Tibial artery (tissue), 4 donors: ENCODE measurements at regions not wholly inside any gene's neighbourhood (a gene's known extent, or its start where the extent isn't known, plus 50 kb on each side); places are given as distances from the start of the nearest gene placed in this dataset.

Experiments used
- DNase-seq, 2 donors: peaks; one replicate each; pipeline ENCODE4 v3.0.0-alpha.2; 2019
- H3K27ac ChIP-seq, 2 donors: fragments of 200-600 bp; sonication (generic) in 1 of 2; 1 replicate in 1 of 2; 2 replicates in 1 of 2; pipeline ENCODE4 v1.5.1; 2018 to 2019; ENCODE audit warnings: mild to moderate bottlenecking in 1 of 2
- H3K27me3 ChIP-seq, 2 donors: fragments of 200-600 bp; sonication (generic) in 1 of 2; one replicate each; pipeline versions ENCODE4 v1.5.1 to v1.6.0; 2016 to 2019
- H3K36me3 ChIP-seq, 3 donors: fragments of 200-600 bp; sonication (generic) in 2 of 3; one replicate each; pipeline ENCODE4 v1.5.1; 2016 to 2019; ENCODE audit warnings: mild to moderate bottlenecking in 2 of 3
- H3K4me1 ChIP-seq, 4 donors: fragments of 200-600 bp; sonication (generic) in 2 of 4; 1 replicate in 3 of 4; 2 replicates in 1 of 4; pipeline ENCODE4 v1.5.1; 2016 to 2019
- H3K4me3 ChIP-seq, 2 donors: fragments of 200-600 bp; sonication (generic) in 1 of 2; 1 replicate in 1 of 2; 2 replicates in 1 of 2; pipeline ENCODE4 v1.5.1; 2018 to 2019; ENCODE audit warnings: mild to moderate bottlenecking in 2 of 2
- H3K9me3 ChIP-seq, 3 donors: fragments of 200-600 bp; sonication (generic) in 1 of 3; one replicate each; pipeline ENCODE4 v1.5.1; 2016 to 2019
- intact Hi-C: fragments of 100-400 bp; cut with DNase I; formaldehyde crosslinking; loops from one replicate; pipeline ENCODE4 v1.15.0; 2023; ENCODE audit warnings: low total_unique reads
- TF ChIP-seq, protein P1 (sequence below), 2 experiments: fragments of 200-600 bp in 1 of 2; fragments of 450-650 bp in 1 of 2; IDR thresholded peaks; one replicate each; pipeline ENCODE4 v1.5.1; 2017 to 2019; ENCODE audit warnings: antibody characterized with exemption in 2 of 2, mild to moderate bottlenecking in 1 of 2, moderate library complexity in 1 of 2

DNA sequence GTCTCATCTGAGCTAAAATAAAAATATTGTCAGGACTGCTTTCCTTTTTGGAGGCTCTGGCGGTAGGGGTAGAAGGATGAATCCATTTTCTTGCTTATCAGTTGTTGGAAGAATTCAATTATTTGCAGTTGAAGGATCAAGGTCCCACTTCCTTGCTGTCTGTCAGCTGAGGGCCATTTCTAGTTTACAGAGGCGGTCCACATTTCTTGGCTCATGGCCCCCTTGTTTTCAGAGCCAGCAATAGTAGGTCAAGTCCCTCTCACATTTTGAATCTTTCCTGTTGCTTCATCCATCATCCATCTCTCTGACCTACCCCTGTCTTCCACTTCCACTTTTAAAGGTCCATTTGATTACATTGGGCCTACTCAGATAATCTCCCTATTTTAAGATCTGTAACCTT lies 1099.3 kb upstream of the DIAPH2 start:
- no peak overlapping the region for H3K27ac ChIP-seq
- H3K27me3 ChIP-seq, result no peaks in the 10 kb centered on the region
- no peak for DNase-seq
- intact Hi-C loops, result no loop called here
- H3K4me1 ChIP-seq, result no peaks in the 10 kb centered on the region
- no peaks in the 10 kb centered on the region for H3K9me3 ChIP-seq
- TF ChIP-seq, protein P1, sequence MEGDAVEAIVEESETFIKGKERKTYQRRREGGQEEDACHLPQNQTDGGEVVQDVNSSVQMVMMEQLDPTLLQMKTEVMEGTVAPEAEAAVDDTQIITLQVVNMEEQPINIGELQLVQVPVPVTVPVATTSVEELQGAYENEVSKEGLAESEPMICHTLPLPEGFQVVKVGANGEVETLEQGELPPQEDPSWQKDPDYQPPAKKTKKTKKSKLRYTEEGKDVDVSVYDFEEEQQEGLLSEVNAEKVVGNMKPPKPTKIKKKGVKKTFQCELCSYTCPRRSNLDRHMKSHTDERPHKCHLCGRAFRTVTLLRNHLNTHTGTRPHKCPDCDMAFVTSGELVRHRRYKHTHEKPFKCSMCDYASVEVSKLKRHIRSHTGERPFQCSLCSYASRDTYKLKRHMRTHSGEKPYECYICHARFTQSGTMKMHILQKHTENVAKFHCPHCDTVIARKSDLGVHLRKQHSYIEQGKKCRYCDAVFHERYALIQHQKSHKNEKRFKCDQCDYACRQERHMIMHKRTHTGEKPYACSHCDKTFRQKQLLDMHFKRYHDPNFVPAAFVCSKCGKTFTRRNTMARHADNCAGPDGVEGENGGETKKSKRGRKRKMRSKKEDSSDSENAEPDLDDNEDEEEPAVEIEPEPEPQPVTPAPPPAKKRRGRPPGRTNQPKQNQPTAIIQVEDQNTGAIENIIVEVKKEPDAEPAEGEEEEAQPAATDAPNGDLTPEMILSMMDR (IDR thresholded peaks at IDR 0.05), result no peak
- H3K36me3 ChIP-seq, result no peaks in the 10 kb centered on the region
- H3K4me3 ChIP-seq, result no peak overlapping the region

DNA sequence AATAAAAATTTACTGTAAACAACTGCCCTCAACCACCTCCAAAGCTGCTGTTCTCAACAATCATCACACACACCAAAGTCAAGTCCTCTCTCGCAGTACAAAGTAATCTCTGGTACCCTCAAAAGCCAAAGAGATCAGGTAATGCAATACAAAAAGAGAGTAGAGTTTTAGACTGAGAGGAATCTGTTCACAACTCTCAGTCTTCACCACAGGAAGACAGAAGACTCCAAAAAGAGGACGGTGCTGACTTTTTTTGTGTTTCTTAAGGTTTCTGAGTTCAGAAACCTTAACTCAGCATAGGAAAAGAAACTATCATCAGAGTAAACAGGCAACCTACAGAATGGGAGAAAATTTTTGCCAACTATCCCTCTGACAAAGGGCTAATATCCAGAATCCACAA lies 1072.3 kb upstream of the DIAPH2 start:
- intact Hi-C loops, result no loop called here
- H3K4me3 ChIP-seq, result no peak overlapping the region
- no peaks in the 10 kb centered on the region for H3K4me1 ChIP-seq
- H3K27me3 ChIP-seq, result no peaks in the 10 kb centered on the region
- no peak for DNase-seq
- peaks cover 0 to 7% (median 0%) of the 10 kb centered on the region in 3 donors for H3K9me3 ChIP-seq
- H3K27ac ChIP-seq, result no peak overlapping the region
- H3K36me3 ChIP-seq, result no peaks in the 10 kb centered on the region
- TF ChIP-seq, protein P1 (IDR thresholded peaks at IDR 0.05), result no peak

DNA sequence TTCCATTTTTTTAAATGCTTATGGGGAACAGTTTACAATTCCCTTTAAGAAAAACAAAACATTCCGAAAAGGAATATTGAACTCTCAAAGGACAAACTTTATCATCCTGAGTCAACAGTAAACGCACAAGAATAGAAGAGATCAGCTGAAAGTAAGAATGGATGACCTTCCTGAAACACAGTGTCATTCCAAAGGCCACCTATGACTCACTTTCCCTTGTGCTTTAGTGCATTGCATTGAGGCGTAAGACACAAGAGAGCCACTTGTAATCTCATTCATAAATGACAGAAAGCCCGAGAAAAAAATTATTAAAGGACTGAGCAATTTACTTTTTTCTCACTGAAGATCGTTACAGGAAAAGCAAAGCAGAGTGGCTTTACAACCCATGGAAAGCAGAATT lies 1062.4 kb upstream of the DIAPH2 start:
- H3K4me3 ChIP-seq, result no peak overlapping the region
- DNase-seq, result no peak
- no peaks in the 10 kb centered on the region for H3K9me3 ChIP-seq
- intact Hi-C loops, result no loop called here
- TF ChIP-seq, protein P1 (IDR thresholded peaks at IDR 0.05), result no peak
- no peaks in the 10 kb centered on the region for H3K36me3 ChIP-seq
- H3K27ac ChIP-seq, result no peak overlapping the region
- no peaks in the 10 kb centered on the region for H3K27me3 ChIP-seq
- H3K4me1 ChIP-seq, result no peaks in the 10 kb centered on the region

DNA sequence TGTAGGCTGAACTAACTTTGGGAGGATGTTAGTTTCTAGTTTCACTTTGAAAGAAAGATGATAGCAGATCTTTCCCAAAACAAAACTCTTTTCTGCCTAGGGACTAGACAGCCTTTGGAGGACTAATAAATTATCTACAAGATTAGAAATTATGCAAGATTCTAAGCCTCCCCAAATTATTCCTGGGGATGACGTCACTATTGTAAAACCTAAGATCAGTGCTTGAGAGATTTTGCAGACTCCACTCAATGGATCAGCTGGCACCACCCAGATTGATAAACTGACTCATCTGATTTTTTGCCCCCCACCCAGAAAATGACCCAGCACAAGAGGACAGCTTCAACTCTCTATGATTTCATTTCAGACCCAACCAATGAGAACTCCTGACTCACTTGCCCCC lies 1057.9 kb upstream of the DIAPH2 start:
- Histone ChIP-seq H3K4me3 (no peak overlapping the region), H3K9me3 (no peaks in the 10 kb centered on the region), H3K27me3 (no peaks in the 10 kb centered on the region), H3K27ac (no peak overlapping the region), H3K36me3 (no peaks in the 10 kb centered on the region), H3K4me1 (no peaks in the 10 kb centered on the region)
- TF ChIP-seq, protein P1 (IDR thresholded peaks at IDR 0.05), result no peak
- no peak for DNase-seq
- intact Hi-C loops, result no loop called here

DNA sequence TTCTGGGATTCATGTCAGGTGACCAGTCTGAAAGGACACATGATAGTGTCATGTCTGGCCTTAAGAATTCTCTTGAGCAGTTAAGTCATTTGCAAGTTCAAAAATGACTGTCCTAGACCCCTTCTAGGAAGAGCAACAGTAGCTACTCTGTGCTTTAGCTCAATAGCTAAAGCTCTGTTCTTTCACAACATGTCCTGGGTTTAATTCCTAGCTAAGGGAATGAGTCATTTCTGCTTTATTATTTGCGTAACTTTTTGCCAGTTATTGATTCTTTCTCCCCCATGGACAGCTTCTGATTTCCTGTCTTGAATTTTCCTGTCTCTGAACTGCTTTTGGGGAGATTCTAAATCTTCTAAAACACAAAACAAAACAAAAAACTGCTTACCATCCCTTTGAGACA lies 1055.8 kb upstream of the DIAPH2 start:
- Histone ChIP-seq H3K4me1 (no peaks in the 10 kb centered on the region), H3K9me3 (no peaks in the 10 kb centered on the region)
- no peak for DNase-seq

More for the DNA sequence above, 1055.8 kb upstream of the DIAPH2 start:
- TF ChIP-seq, protein P1 (IDR thresholded peaks at IDR 0.05), result no peak
- no peak overlapping the region for H3K4me3 ChIP-seq
- no peaks in the 10 kb centered on the region for H3K36me3 ChIP-seq
- intact Hi-C loops, result no loop called here
- no peaks in the 10 kb centered on the region for H3K27me3 ChIP-seq
- H3K27ac ChIP-seq, result no peak overlapping the region
